ENCODE measurements at regions not wholly inside any gene's neighbourhood (a gene's known extent, or its start where the extent isn't known, plus 50 kb on each side); places are given as distances from the start of the nearest gene placed in this dataset.

DNA sequence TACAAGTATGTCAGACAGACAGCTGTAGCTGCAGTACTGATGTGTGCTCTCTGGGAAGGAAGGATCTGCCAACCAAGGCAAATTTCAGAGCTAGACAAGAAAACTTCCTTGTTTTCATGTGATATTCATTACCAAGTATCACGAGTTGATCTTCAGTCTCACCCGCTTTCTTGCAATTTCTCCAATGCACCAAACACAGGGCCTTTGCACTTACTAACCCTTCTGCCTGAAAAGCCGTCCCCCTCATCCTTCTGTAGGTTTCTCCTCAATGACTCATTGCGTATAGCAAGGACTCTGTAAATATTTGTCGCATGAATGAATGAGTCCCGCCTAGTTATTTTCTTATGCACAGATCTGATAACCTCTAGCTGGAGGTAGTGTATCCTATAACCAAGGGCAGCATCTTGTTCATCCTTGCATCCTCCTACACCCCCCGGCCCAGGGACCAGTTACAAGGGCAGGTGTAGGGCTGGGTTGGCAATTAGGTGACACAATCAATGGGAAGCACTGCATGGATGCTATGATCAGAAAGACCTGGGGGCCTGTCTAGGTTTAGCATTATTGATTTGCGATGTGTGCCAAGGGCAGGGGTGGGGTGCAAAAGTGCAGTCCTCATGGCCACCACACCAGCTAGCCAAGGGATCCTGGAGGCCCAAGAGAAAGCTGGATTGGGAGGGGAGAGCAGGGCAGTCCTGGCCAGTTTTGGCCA lies 51.4 kb upstream of the GPR157 start:
- WGBS, 2 experiments (ENCODE audit: extremely low coverage in 1 of 2, insufficient coverage in 1 of 2, insufficient read length in 1 of 2, insufficient replicate concordance in 2 of 2, low coverage in 1 of 2, low lambda C conversion rate in 2 of 2, missing lambda C conversion rate in 1 of 2): 85% methylated on average over 8 of the region's 8 CpGs; no CpG with 5 or more reads in 1 of the 2 experiments
- no peak overlapping the region for H3K4ac ChIP-seq (replicated peaks; ENCODE audit: insufficient read length, low read depth, low read length)
- H3K18ac ChIP-seq (ENCODE audit: extremely low read depth, low read length): no peak overlapping the region
- H3K23me2 ChIP-seq (ENCODE audit: low read depth, low read length): peaks cover 20% of the 10 kb centered on the region
- H4K8ac ChIP-seq (ENCODE audit: extremely low read depth, insufficient read depth, low read length): no peak overlapping the region
- no peak overlapping the region for H2BK120ac ChIP-seq (replicated peaks; ENCODE audit: low read depth, low read length)
- ChIA-PET CTCF (ENCODE audit: partially characterized antibody) (interaction anchor here (0.7 to 6.8 kb wide), 22 partner anchors 8 to 303 kb away, joined by 3 to 45 read pairs (median 4); partner anchors contain the start of gene H6PD), POLR2A (ENCODE audit: partially characterized antibody) (interaction anchor here (0.7 to 1.6 kb wide), 4 partner anchors 13 to 510 kb away, joined by 3 read pairs; no protein-coding TSS in a partner anchor)
- no peak overlapping the region for H2BK12ac ChIP-seq (ENCODE audit: low read depth, low read length)
- peaks cover 4 to 13% (median 7%) of the 10 kb centered on the region in 4 experiments; a peak in 6 of 7 replicates for H3K4me1 ChIP-seq (replicated peaks in 1 of 4; ENCODE audit: control insufficient read depth in 3 of 4, insufficient read depth in 4 of 4, low read length in 3 of 4)
- H3K14ac ChIP-seq (ENCODE audit: insufficient read length): no peak overlapping the region
- no peak for FAIRE-seq
- H3K27me3 ChIP-seq (replicated peaks in 1 of 4; ENCODE audit: control insufficient read depth in 3 of 4, extremely low read depth in 1 of 4, insufficient read depth in 3 of 4, low read length in 3 of 4): peaks cover 0 to 23% (median 12%) of the 10 kb centered on the region in 4 experiments; a peak in 5 of 7 replicates
- H3K36me3 ChIP-seq (ENCODE audit: control insufficient read depth in 2 of 4, insufficient read depth in 4 of 4, low read length in 3 of 4): peaks cover 0 to 8% (median 2%) of the 10 kb centered on the region in 4 experiments; a peak in 4 of 8 replicates
- H2BK20ac ChIP-seq (ENCODE audit: low read length): no peak overlapping the region
- DNase-seq (ENCODE audit: low read depth in 1 of 2, low spot score in 2 of 2): no peak
- peak overlapping the region; percentile 64 to 97; a peak in 3 of 4 replicates for H3K4me2 ChIP-seq (ENCODE audit: insufficient read depth in 1 of 2, low read depth in 2 of 2, low read length in 2 of 2)
- peak overlapping the region; percentile 3; the same call in 1 of the 2 replicates for H2AK5ac ChIP-seq (ENCODE audit: low read depth, low read length)
- H2BK5ac ChIP-seq (ENCODE audit: low read depth, low read length): no peak overlapping the region
- no peak overlapping the region for H3K27ac ChIP-seq (ENCODE audit: low read depth, low read length)
- TF ChIP-seq GTF2F1 (IDR thresholded peaks at IDR 0.05; ENCODE audit: borderline replicate concordance, low read depth, low read length) (no peak), NRF1 (IDR thresholded peaks at IDR 0.05; ENCODE audit: low read depth, low read length) (no peak), POLR2AphosphoS5 (IDR thresholded peaks at IDR 0.05; ENCODE audit: low read depth, low read length) (no peak), SAP30 (IDR thresholded peaks at IDR 0.05; ENCODE audit: insufficient read depth, insufficient replicate concordance, low read length) (no peak), KDM5A (IDR thresholded peaks at IDR 0.05; ENCODE audit: low read length) (no peak)
- H3K23ac ChIP-seq (ENCODE audit: insufficient read length): no peak overlapping the region
- peaks cover 0 to 5% of the 10 kb centered on the region in 2 experiments; a peak in 2 of 4 replicates for H3K9me3 ChIP-seq (ENCODE audit: insufficient read depth in 2 of 2, low read depth in 1 of 2, low read length in 1 of 2)
- H3K79me2 ChIP-seq (ENCODE audit: control insufficient read depth in 1 of 2, insufficient read depth in 2 of 2, low read length in 2 of 2): peaks cover 9 to 52% of the 10 kb centered on the region in 2 experiments; a peak in 3 of 4 replicates
- no peak overlapping the region for H3K56ac ChIP-seq (replicated peaks; ENCODE audit: insufficient read length, low read depth, low read length)
- no peak overlapping the region for H2BK15ac ChIP-seq (ENCODE audit: low read length)
- H3K4me3 ChIP-seq (ENCODE audit: extremely low read depth in 1 of 4, insufficient read depth in 2 of 4, low read depth in 3 of 4, low read length in 4 of 4): peak overlapping the region in 3 of 4 experiments; percentile 74 to 87 (median 82); a peak in 4 of 8 replicates
- no peak overlapping the region for H2AFZ ChIP-seq (ENCODE audit: low read length)
- no peak overlapping the region; a peak in 1 of 7 replicates for H3K9ac ChIP-seq (replicated peaks in 1 of 4; ENCODE audit: extremely low read depth in 1 of 4, low read depth in 3 of 4, low read length in 3 of 4)
- no peak overlapping the region for H4K5ac ChIP-seq (ENCODE audit: insufficient read length, low read depth, low read length)
- H4K20me1 ChIP-seq (replicated peaks in 1 of 2; ENCODE audit: control insufficient read depth in 1 of 2, insufficient read depth in 2 of 2, low read length in 2 of 2): peaks cover 5 to 16% of the 10 kb centered on the region in 2 experiments
- no peak overlapping the region for H4K91ac ChIP-seq (replicated peaks; ENCODE audit: insufficient read length, low read length)
- H3K79me1 ChIP-seq (ENCODE audit: low read depth, low read length): peaks cover 17% of the 10 kb centered on the region

Measured in H1 (cell line).